ENCODE measurements at regions not wholly inside any gene's neighbourhood (a gene's known extent, or its start where the extent isn't known, plus 50 kb on each side); places are given as distances from the start of the nearest gene placed in this dataset.

GRCh38 chrX:110847334-110847733, 51.7 kb upstream of the CHRDL1 start:
- no peak for DNase-seq

DNA sequence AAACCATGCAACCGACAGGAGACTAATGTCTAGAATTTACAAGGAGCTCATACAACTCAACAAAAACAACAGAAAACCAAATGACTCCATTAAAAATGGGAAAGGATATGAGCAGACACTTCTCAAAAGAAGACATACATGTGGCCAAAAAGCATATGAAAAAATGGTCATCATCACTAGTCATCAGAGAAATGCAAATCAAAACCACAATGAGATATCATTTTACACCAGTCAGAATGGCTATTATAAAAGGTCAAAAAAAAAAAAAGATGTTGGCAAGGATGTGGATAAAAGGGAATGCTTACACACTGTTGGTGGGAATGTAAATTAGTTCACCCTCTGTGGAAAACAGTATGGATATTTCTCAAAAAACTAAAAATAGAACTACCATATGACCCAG, 50.5 kb upstream of the CHRDL1 start:
- DNase-seq, result no peak

Data from CD4-positive, alpha-beta T cell treated with Interleukin-15 for 1 hour (primary cell).